Mammary epithelial cell (primary cell): ENCODE measurements at regions not wholly inside any gene's neighbourhood (a gene's known extent, or its start where the extent isn't known, plus 50 kb on each side); places are given as distances from the start of the nearest gene placed in this dataset.

Experiments
- EZH2 ChIP-seq: IDR thresholded peaks from 2 replicates; pipeline ENCODE4 v1.6.1; 2012; ENCODE audit warnings: low read length, inconsistent platforms, borderline replicate concordance
- TF ChIP-seq, protein P1 (sequence below), 2 donors: IDR thresholded peaks in 1 of 2; conservative IDR thresholded peaks in 1 of 2; 2 replicates each; pipeline ENCODE4 v1.5.1; 2011 to 2012; ENCODE audit warnings: inconsistent platforms in 2 of 2, low read length in 2 of 2, mild to moderate bottlenecking in 2 of 2, control low read depth in 1 of 2, low read depth in 1 of 2; ENCODE audit not compliant: insufficient read depth in 1 of 2; ENCODE audit errors: extremely low read depth in 1 of 2

DNA sequence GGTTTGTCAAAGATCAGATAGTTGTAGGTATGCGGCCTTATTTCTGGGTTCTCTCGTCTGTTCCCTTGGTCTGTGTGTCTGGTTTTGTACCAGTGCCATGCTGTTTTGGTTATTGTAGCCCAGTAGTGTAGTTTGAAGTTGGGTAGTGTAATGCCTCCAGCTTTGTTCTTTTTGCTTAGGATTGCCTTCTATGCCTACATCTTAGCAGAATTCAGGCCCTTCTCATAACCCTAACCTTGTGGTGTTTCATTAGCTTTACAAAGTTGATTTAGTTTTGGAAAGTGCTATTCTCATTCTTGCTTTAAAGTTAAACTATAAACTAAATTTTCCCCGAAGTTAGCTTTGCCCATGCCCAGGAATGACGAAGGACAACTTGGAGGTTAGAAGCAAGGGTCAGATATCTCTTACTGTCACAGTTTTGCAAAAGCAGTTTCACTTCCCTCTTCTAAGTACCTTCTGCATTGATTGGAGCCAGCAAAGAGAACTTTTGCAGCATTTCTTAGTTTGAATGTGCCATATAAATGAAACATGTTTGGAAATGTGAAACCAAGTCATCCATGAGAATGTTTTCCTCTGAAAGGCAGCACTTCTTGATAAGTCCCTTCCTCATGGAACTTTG is 274.3 kb upstream of the DMRT1 start:
- TF ChIP-seq, protein P1, sequence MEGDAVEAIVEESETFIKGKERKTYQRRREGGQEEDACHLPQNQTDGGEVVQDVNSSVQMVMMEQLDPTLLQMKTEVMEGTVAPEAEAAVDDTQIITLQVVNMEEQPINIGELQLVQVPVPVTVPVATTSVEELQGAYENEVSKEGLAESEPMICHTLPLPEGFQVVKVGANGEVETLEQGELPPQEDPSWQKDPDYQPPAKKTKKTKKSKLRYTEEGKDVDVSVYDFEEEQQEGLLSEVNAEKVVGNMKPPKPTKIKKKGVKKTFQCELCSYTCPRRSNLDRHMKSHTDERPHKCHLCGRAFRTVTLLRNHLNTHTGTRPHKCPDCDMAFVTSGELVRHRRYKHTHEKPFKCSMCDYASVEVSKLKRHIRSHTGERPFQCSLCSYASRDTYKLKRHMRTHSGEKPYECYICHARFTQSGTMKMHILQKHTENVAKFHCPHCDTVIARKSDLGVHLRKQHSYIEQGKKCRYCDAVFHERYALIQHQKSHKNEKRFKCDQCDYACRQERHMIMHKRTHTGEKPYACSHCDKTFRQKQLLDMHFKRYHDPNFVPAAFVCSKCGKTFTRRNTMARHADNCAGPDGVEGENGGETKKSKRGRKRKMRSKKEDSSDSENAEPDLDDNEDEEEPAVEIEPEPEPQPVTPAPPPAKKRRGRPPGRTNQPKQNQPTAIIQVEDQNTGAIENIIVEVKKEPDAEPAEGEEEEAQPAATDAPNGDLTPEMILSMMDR (conservative IDR thresholded peaks at IDR 0.05 in 1 of 2, IDR thresholded peaks at IDR 0.05 in 1 of 2; ENCODE audit: extremely low read depth in 1 of 2, insufficient read depth in 1 of 2, low read depth in 1 of 2, low read length in 2 of 2) = no peak
- TF ChIP-seq EZH2 = no peak
